Mesendoderm (in vitro differentiated cells): ENCODE measurements at regions not wholly inside any gene's neighbourhood (a gene's known extent, or its start where the extent isn't known, plus 50 kb on each side); places are given as distances from the start of the nearest gene placed in this dataset.

Source experiments
- DNase-seq: peaks from one replicate; pipeline ENCODE4 v3.0.0; 2013
- H2AK5ac ChIP-seq: 2 replicates; pipeline ENCODE4 v1.6.1; 2013; ENCODE audit warnings: low read length, inconsistent platforms
- H2BK120ac ChIP-seq: 2 replicates; pipeline ENCODE4 v1.6.1; 2013; ENCODE audit warnings: low read depth, mild to moderate bottlenecking, low read length, moderate library complexity, mixed read lengths
- H2BK15ac ChIP-seq: replicated peaks from 2 replicates; pipeline ENCODE4 v1.6.1; 2013; ENCODE audit warnings: low read depth, mild to moderate bottlenecking, moderate library complexity
- H2BK5ac ChIP-seq: 2 replicates; pipeline ENCODE4 v1.6.1; 2013; ENCODE audit warnings: low read length, inconsistent platforms
- H3K18ac ChIP-seq: 2 replicates; pipeline ENCODE4 v1.6.1; 2013; ENCODE audit warnings: mild to moderate bottlenecking, low read length, mixed read lengths
- H3K23ac ChIP-seq: one replicate; pipeline ENCODE4 v1.6.1; 2013; ENCODE audit warnings: low read length
- H3K27ac ChIP-seq: 2 replicates; pipeline ENCODE4 v1.5.1; 2013; ENCODE audit warnings: low read depth, mild to moderate bottlenecking, inconsistent platforms, low read length, moderate library complexity
- H3K27me3 ChIP-seq: 2 replicates; pipeline ENCODE4 v1.6.1; 2013; ENCODE audit warnings: low read length, control low read depth, mild to moderate bottlenecking, inconsistent platforms; ENCODE audit not compliant: insufficient read depth, poor library complexity
- H3K36me3 ChIP-seq: 2 replicates; pipeline ENCODE4 v1.6.1; 2013; ENCODE audit warnings: low read length, inconsistent platforms; ENCODE audit not compliant: control insufficient read depth, insufficient read depth
- H3K4ac ChIP-seq: one replicate; pipeline ENCODE4 v1.6.1; 2013; ENCODE audit warnings: low read depth, mild to moderate bottlenecking, low read length, moderate library complexity
- H3K4me1 ChIP-seq: 2 replicates; pipeline ENCODE4 v1.6.1; 2013; ENCODE audit warnings: low read depth, low read length, inconsistent platforms; ENCODE audit not compliant: control insufficient read depth
- H3K4me2 ChIP-seq: 2 replicates; pipeline ENCODE4 v1.6.1; 2013; ENCODE audit warnings: low read length
- H3K4me3 ChIP-seq: 2 replicates; pipeline ENCODE4 v1.5.1; 2013; ENCODE audit warnings: mild to moderate bottlenecking, low read length
- H3K56ac ChIP-seq: one replicate; pipeline ENCODE4 v1.6.1; 2013; ENCODE audit warnings: low read length
- H3K79me1 ChIP-seq: 2 replicates; pipeline ENCODE4 v1.6.1; 2013; ENCODE audit warnings: low read length, inconsistent platforms
- H3K79me2 ChIP-seq: 2 replicates; pipeline ENCODE4 v1.6.1; 2013; ENCODE audit warnings: mild to moderate bottlenecking, low read length; ENCODE audit not compliant: control insufficient read depth, insufficient read depth
- H3K9ac ChIP-seq: 2 replicates; pipeline ENCODE4 v1.6.1; 2013; ENCODE audit warnings: low read length, inconsistent platforms
- H4K5ac ChIP-seq: one replicate; pipeline ENCODE4 v1.6.1; 2013; ENCODE audit warnings: low read length
- H4K8ac ChIP-seq: one replicate; pipeline ENCODE4 v1.6.1; 2013; ENCODE audit warnings: low read depth, mild to moderate bottlenecking, control low read depth, low read length, moderate library complexity
- WGBS: extraction: QIAGEN DNeasy Blood & Tissue Kit; methylation state at CpG from one replicate; pipeline ENCODE4 v1.1.7; 2013; ENCODE audit warnings: low lambda C conversion rate, missing lambda C conversion rate; ENCODE audit not compliant: insufficient coverage; ENCODE audit errors: extremely low coverage; 5-methylcytosine and 5-hydroxymethylcytosine counted together

- Histone ChIP-seq H3K27ac (no peak overlapping the region), H2AK5ac (no peak overlapping the region), H3K4ac (no peak overlapping the region), H4K5ac (no peak overlapping the region), H2BK15ac (no peak overlapping the region), H3K79me2 (no peaks in the 10 kb centered on the region), H3K4me2 (no peak overlapping the region), H3K23ac (no peak overlapping the region), H4K8ac (no peak overlapping the region), H3K4me1 (no peaks in the 10 kb centered on the region), H3K36me3 (no peaks in the 10 kb centered on the region), H3K56ac (no peak overlapping the region), H3K9ac (no peak overlapping the region), H3K4me3 (no peak overlapping the region), H3K79me1 (no peaks in the 10 kb centered on the region), H3K18ac (no peak overlapping the region), H3K27me3 (no peaks in the 10 kb centered on the region), H2BK5ac (no peak overlapping the region), H2BK120ac (no peak overlapping the region)
- WGBS = no CpG with 5 or more reads among the region's 34 CpGs
- DNase-seq = no peak
These were observed 161.8 kb downstream of the DLL1 start for GRCh38 chr6:170128811-170129681.

DNA sequence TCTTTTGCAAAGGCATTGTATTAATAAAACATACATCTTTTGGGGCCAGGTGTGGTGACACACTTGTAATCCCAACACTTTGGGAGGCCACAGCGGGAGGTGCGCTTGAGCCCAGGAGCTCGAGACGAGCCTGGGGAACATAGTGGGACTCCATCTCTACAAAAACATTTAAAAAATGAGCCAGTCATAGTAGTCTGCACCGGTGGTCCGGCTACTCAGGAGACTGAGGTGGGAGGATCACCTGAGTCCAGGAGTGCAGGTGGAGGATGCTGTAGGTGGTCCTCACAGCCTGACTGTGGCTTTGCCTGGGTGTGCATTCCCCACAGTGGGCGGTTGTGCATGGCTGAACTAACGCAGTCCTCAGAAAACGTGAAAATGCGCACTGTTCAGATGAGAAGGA, 162.5 kb downstream of the DLL1 start:
- Histone ChIP-seq H3K79me1 (no peaks in the 10 kb centered on the region), H3K9ac (no peak overlapping the region), H3K36me3 (no peaks in the 10 kb centered on the region), H3K79me2 (no peaks in the 10 kb centered on the region), H3K27ac (no peak overlapping the region), H4K8ac (no peak overlapping the region), H3K27me3 (no peaks in the 10 kb centered on the region), H2BK5ac (no peak overlapping the region), H3K4me2 (no peak overlapping the region), H2BK15ac (no peak overlapping the region), H3K4me1 (no peaks in the 10 kb centered on the region), H3K18ac (no peak overlapping the region), H2BK120ac (no peak overlapping the region), H2AK5ac (no peak overlapping the region), H3K56ac (no peak overlapping the region), H4K5ac (no peak overlapping the region), H3K4me3 (no peak overlapping the region), H3K23ac (no peak overlapping the region), H3K4ac (no peak overlapping the region)
- no peak for DNase-seq
- no CpG with 5 or more reads among the region's 10 CpGs for WGBS

- no peak for DNase-seq
- Histone ChIP-seq H3K18ac (no peak overlapping the region), H3K4me3 (no peak overlapping the region), H3K36me3 (no peaks in the 10 kb centered on the region), H3K4me1 (no peaks in the 10 kb centered on the region), H2BK120ac (no peak overlapping the region), H2BK5ac (no peak overlapping the region), H3K27ac (no peak overlapping the region), H3K56ac (no peak overlapping the region), H3K27me3 (no peaks in the 10 kb centered on the region), H2AK5ac (no peak overlapping the region), H3K4me2 (no peak overlapping the region), H3K79me1 (no peaks in the 10 kb centered on the region), H3K79me2 (no peaks in the 10 kb centered on the region), H2BK15ac (no peak overlapping the region), H4K5ac (no peak overlapping the region), H3K9ac (no peak overlapping the region), H3K4ac (no peak overlapping the region), H3K23ac (no peak overlapping the region), H4K8ac (no peak overlapping the region)
- no CpG with 5 or more reads among the region's 9 CpGs for WGBS
These were observed 163.7 kb downstream of the DLL1 start for GRCh38 chr6:170127151-170127550.

DNA sequence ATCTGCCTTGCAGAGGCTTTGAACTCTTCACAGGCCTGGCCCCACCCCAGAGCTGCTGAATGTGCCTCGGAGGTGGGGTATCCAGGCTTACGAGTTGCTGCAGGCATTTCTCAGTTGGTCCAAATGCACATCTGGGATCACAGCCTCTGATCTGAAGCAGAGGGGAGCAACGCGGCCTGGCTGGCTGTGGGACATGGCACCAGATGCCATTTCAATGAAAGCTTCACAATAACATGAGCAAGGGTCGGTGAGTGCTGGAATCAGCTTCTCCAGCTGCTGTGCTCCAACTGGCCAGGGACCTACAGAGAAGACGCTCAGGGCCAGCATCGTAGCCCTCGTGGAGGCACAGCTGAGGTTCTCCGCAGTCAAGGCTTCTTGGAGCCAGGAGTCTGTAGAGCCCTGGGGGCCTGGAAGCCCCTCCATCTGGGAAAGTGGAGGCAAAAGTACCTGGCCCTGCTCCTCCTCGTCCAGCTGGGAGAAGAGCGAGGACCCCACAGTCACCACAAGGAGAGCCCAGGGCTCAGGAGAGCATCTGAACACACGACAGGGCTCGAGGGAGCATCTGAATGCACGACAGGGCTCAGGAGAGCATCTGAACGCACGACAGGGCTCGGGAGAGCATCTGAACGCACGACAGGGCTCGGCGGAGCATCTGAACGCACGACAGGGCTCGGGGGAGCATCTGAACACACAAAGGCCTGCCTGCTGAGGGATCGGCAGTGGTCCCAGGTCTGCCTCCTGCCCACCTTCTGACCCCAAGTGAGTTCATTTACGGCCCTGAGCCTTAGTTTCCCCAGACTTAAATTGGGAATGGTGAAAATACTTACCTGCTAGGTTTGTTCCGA, 165.2 kb downstream of the DLL1 start:
- no peaks in the 10 kb centered on the region for H3K4me1 ChIP-seq
- no peaks in the 10 kb centered on the region for H3K79me1 ChIP-seq
- H2AK5ac ChIP-seq = no peak overlapping the region
- no peak overlapping the region for H2BK120ac ChIP-seq
- no peak overlapping the region for H3K4ac ChIP-seq
- H3K79me2 ChIP-seq = no peaks in the 10 kb centered on the region
- no peak overlapping the region for H3K4me2 ChIP-seq
- no peaks in the 10 kb centered on the region for H3K27me3 ChIP-seq
- no peak overlapping the region for H3K4me3 ChIP-seq
- no peak overlapping the region for H3K56ac ChIP-seq
- no peak overlapping the region for H3K27ac ChIP-seq
- H2BK5ac ChIP-seq = no peak overlapping the region
- H3K18ac ChIP-seq = no peak overlapping the region
- WGBS = no CpG with 5 or more reads among the region's 27 CpGs
- DNase-seq = no peak
- H2BK15ac ChIP-seq = no peak overlapping the region
- H3K9ac ChIP-seq = no peak overlapping the region
- no peak overlapping the region for H4K8ac ChIP-seq
- H3K36me3 ChIP-seq = no peaks in the 10 kb centered on the region
- H3K23ac ChIP-seq = no peak overlapping the region
- no peak overlapping the region for H4K5ac ChIP-seq

DNA sequence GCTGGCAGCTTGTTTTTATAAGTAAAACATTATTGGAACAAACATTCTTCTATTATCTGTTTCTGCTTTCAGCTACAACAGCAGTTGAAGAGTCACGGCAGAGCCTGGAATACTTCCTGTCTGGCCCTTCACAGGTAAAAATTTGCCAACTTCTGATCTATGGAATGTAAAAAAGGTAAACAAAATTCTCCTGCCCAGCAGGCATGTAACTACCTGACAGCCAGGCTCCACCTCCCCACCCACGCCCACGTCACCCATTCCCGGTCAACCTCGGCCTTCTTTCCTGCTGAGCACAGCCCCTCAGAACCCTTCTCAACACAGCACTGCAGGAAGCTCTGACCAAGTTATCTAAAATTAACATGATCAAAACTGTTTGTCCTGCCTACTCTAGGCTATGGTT, 166.0 kb downstream of the DLL1 start:
- Histone ChIP-seq H3K9ac (no peak overlapping the region), H3K4me1 (no peaks in the 10 kb centered on the region), H3K4me3 (no peak overlapping the region), H3K79me2 (no peaks in the 10 kb centered on the region), H3K27me3 (no peaks in the 10 kb centered on the region), H3K56ac (no peak overlapping the region), H3K23ac (no peak overlapping the region), H3K79me1 (no peaks in the 10 kb centered on the region), H2AK5ac (no peak overlapping the region), H4K5ac (no peak overlapping the region), H2BK120ac (no peak overlapping the region), H3K4ac (no peak overlapping the region), H2BK5ac (no peak overlapping the region), H2BK15ac (no peak overlapping the region), H4K8ac (no peak overlapping the region), H3K4me2 (no peak overlapping the region), H3K36me3 (no peaks in the 10 kb centered on the region), H3K27ac (no peak overlapping the region), H3K18ac (no peak overlapping the region)
- DNase-seq = peak; percentile 14
- no CpG with 5 or more reads among the region's 5 CpGs for WGBS
